GM19324 (cell line): ENCODE measurements at regions not wholly inside any gene's neighbourhood (a gene's known extent, or its start where the extent isn't known, plus 50 kb on each side); places are given as distances from the start of the nearest gene placed in this dataset.

Experiments
- ATAC-seq: cut with Tn5 transposase; IDR thresholded peaks from one replicate; pipeline ENCODE4 v1.9.1; 2021; ENCODE audit warnings: mild to moderate bottlenecking, moderate library complexity; ENCODE audit not compliant: unreplicated experiment, low FRiP score

- no peak for ATAC-seq
These were observed 111.4 kb downstream of the TBX19 start for GRCh38 chr1:168391851-168392681.

- ATAC-seq: no peak
These were observed 109.6 kb downstream of the TBX19 start for GRCh38 chr1:168390271-168390670.

- ATAC-seq: no peak
These were observed 107.4 kb downstream of the TBX19 start for GRCh38 chr1:168387781-168388760.

GRCh38 chr1:168386949-168387586, 106.4 kb downstream of the TBX19 start:
- ATAC-seq: no peak

DNA sequence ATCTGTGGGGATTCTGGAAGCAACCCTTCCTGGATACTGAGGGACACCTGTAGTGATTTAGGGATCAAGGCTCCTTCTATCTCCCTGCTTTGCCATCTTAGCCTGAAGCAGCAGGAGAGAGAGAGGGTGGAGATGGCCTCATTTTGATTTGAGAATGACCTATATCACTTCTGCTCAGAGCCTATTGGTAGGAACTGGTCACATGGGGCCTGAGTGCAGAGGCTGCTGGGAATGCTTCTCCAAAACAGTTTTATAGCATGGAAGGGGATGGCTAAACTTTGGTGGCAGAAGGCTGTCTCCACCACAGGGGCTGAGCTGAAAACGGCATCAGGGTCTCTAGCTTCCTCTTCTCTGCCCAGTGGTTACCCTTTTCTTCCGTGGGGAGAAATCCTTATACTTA, 105.8 kb downstream of the TBX19 start:
- no peak for ATAC-seq

- ATAC-seq: no peak
These were observed 101.2 kb downstream of the TBX19 start for GRCh38 chr1:168381850-168382249.

DNA sequence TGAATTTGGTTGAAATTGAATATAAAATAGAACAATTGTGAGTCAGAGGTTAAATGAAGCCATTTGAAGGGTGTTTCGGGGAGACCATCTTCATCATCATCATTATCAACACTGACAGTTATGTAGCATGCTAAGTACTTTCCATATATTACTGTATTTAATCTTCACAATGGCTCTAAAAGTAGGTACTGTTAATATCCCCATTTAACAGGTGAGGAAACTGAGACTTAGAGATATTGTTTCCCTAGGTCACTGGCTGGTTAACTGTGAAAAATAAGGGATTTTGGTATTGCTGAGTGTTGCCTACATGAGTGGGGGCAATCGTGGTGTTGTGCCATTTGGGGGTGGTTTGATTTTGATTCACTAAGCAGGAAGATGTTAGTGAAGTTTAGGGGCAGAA, 100.3 kb downstream of the TBX19 start:
- no peak for ATAC-seq

- ATAC-seq: no peak
These were observed 98.6 kb downstream of the TBX19 start for GRCh38 chr1:168379104-168379860.

DNA sequence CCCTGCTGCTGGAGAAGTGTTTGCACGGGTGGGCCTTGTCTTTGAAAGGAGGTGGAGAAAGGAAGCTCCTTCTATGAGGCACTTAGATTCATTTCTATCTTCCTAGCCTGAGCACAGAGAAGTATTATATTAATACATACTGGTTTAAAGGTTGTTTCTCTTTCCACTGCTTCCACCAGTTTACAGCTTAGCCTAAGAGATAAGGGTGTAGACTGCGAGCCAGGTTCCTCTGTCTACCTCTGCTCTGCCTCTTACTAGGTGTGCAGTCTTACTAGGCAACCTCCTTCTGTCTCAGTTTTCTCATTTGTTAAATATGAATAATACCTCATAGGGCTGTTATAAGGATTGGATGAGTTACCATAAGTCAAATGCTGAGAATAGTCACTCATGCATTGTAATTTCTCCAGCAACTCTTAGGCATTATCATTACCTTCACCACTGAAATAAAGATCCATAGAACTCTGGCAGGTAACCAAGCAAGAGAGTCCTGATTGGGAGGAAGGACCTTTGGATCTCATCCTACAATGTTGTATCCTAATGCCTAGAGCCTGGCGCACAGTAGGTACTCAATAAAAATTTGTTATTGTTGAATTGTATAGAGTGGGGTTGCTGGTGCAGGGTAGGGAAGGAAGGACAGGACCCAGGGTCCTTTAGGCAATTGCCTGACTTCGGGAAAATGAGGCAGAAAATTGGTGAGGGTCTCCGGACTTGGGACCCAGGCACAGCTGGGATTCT, 95.1 kb downstream of the TBX19 start:
- no peak for ATAC-seq

DNA sequence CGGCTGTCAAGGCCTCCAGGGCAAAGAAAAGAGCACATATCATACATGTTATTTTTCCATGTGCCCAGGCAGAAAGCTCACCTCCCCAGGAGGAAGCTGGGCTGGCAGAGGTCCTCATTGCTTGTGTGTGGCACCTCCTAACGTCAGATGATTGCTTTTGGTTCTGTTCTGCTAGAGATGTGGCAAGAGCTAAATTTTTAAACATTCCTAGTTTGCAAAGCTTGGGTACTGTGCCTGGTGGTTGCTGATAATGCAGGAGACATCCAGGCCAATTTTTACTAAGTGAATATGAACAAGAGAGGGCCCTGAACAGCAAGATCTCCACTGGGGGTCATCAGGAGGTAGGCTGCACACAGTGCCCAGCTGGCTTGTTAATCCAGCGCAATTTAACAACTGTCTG, 93.9 kb downstream of the TBX19 start:
- ATAC-seq: no peak

- no peak for ATAC-seq
These were observed 93.2 kb downstream of the TBX19 start for GRCh38 chr1:168373869-168374268.

DNA sequence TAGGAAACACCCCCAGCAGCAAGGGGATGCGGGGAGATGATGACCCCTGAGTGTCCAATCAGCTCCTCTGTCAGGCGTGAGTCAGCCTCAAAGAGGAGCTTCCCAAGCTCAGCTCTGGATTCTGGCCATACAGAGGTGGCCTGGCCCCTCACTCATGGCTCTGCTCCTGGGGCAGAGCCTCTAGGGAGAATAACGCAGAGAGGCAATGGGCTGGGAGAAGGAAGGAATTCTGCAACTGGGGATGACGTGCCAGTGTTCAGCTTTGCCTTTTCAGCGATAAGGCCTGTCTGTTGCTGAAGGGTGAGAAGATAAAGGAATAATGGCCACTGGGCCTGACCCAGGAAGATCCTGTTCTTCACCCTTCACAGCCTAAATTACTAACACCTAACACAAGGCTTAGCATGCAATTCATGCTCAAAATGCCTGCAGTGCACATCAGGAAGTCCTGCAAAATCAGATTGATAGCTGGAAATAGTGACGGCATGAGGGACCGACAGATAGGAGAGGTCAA, 92.2 kb downstream of the TBX19 start:
- ATAC-seq: no peak

- ATAC-seq: no peak
These were observed 91.6 kb downstream of the TBX19 start for GRCh38 chr1:168372307-168372706.

DNA sequence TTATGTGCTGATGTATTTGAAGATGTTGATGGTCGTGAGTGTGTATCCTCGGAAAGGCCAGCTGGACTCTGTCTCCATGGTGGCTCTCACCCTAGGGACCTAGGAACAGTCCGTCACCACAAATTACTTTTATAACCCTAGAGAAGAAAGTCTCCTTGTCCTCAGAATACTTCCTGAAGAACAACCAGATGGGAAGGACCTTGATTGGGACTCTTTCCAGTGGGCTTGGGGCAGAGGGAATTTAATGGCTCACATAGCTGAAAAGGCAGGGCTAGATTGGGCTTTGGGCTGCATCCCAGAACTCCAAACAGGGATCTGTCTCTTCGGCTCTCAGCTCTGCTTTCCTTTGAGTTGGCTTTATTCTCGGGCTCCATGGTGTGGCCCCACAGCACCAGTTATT, 90.8 kb downstream of the TBX19 start:
- no peak for ATAC-seq

GRCh38 chr1:168370586-168370985, 89.9 kb downstream of the TBX19 start:
- ATAC-seq: no peak

- ATAC-seq: no peak
These were observed 89.0 kb downstream of the TBX19 start for GRCh38 chr1:168369655-168370054.

- no peak for ATAC-seq
These were observed 87.5 kb downstream of the TBX19 start for GRCh38 chr1:168368131-168368530.

GRCh38 chr1:168365719-168366479, 85.2 kb downstream of the TBX19 start:
- no peak for ATAC-seq
